Colonic mucosa (tissue), 4 donors: ENCODE measurements at regions not wholly inside any gene's neighbourhood (a gene's known extent, or its start where the extent isn't known, plus 50 kb on each side); places are given as distances from the start of the nearest gene placed in this dataset.

Experiments used
- DNase-seq: peaks from one replicate; pipeline ENCODE4 v3.0.0-alpha.2; 2020
- H3K27ac ChIP-seq: fragments of 200-600 bp; one replicate; pipeline ENCODE4 v1.8.0; 2021
- H3K27me3 ChIP-seq: fragments of 200-600 bp; one replicate; pipeline ENCODE4 v1.8.0; 2021
- H3K36me3 ChIP-seq: fragments of 200-600 bp; one replicate; pipeline ENCODE4 v1.8.0; 2021
- H3K4me1 ChIP-seq: fragments of 200-600 bp; one replicate; pipeline ENCODE4 v1.8.0; 2021; ENCODE audit warnings: mild to moderate bottlenecking
- H3K4me3 ChIP-seq: fragments of 200-600 bp; one replicate; pipeline ENCODE4 v1.8.0; 2021
- H3K9ac ChIP-seq, 2 donors: one replicate each; pipeline ENCODE4 v1.7.0; 2013; ENCODE audit warnings: control low read depth in 2 of 2, low read depth in 2 of 2, low read length in 2 of 2
- H3K9me3 ChIP-seq: fragments of 200-600 bp; one replicate; pipeline ENCODE4 v1.8.0; 2021
- intact Hi-C: fragments of 100-400 bp; cut with DNase I; formaldehyde crosslinking; loops from one replicate; pipeline ENCODE4 v1.14.1; 2022
- TF ChIP-seq, protein P1 (sequence below): fragments of 200-600 bp; IDR thresholded peaks from one replicate; pipeline ENCODE4 v1.8.0; 2022; ENCODE audit warnings: antibody characterized with exemption, mild to moderate bottlenecking
- donor health status: healthy.
- donor health status: DM: no; HTN: no; CAD: no.
- donor health status: DM: no; HTN: no; CAD: no.

DNA sequence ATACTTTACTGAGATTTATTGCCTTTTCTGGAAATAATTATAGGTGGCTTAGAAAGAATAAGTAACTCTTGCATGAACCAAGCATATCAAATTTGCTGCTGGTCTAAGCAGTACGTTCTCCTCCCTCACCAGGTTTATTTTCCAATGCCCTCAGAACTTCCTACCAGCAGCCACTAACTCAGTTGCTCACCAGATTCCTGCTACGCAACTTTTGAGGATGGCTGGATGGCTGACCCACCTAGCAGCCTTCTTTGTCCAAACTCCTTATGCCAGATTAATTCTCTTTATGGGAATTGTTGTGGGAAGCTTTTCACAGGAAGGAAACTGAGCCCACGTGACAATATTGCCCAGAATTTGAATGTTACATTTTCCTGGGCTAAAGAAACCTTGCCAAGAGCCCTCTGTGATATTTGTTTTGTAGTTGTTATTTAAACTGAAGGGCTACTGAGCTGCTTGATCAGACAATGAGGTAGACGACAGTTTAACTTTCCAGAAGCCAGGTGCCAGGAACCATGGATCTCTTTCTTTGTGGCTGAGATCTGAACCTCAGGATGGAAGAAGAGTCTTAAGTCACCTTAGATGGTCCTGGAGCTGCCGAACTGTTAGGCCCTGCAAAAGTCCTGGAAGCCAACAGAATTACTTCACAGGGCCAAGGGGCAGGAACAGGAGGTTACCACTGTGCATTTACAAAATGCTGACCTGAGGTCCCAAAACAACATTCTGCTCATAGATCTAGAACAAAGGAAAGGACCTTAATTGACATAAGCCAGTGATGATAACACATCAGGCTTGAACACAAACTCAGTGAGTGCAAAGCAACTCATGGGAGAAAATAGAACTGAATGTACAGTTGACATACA, 85.5 kb upstream of the ATP1A1 start:
- no peaks in the 10 kb centered on the region for H3K9me3 ChIP-seq
- H3K27ac ChIP-seq = no peak overlapping the region
- no peaks in the 10 kb centered on the region for H3K4me1 ChIP-seq
- H3K27me3 ChIP-seq = no peaks in the 10 kb centered on the region
- H3K4me3 ChIP-seq = no peak overlapping the region
- intact Hi-C loops = no loop called here
- TF ChIP-seq, protein P1, sequence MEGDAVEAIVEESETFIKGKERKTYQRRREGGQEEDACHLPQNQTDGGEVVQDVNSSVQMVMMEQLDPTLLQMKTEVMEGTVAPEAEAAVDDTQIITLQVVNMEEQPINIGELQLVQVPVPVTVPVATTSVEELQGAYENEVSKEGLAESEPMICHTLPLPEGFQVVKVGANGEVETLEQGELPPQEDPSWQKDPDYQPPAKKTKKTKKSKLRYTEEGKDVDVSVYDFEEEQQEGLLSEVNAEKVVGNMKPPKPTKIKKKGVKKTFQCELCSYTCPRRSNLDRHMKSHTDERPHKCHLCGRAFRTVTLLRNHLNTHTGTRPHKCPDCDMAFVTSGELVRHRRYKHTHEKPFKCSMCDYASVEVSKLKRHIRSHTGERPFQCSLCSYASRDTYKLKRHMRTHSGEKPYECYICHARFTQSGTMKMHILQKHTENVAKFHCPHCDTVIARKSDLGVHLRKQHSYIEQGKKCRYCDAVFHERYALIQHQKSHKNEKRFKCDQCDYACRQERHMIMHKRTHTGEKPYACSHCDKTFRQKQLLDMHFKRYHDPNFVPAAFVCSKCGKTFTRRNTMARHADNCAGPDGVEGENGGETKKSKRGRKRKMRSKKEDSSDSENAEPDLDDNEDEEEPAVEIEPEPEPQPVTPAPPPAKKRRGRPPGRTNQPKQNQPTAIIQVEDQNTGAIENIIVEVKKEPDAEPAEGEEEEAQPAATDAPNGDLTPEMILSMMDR = no peak
- peak; percentile 11 for DNase-seq
- H3K9ac ChIP-seq = no peak overlapping the region
- no peaks in the 10 kb centered on the region for H3K36me3 ChIP-seq

DNA sequence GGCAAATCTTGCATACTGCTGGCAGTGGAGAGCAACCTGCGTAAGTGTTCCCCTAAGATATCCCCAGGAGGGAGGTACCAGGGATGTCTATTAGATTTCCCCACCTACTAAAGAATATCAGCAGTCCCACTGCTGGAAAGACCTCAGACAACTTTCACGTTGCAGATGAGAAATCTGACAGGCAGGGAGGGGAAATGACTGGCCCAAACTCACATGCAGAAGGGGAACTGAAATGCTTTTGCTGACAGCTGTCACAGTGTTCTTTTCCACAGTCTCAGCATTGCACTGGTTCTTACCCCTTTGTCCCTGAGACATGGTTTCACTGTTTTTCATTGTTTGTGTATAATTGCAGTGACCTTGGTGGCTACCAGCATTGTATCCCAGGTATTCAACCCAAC, 84.8 kb upstream of the ATP1A1 start:
- DNase-seq = peak; percentile 6
- Histone ChIP-seq H3K36me3 (no peaks in the 10 kb centered on the region), H3K9me3 (no peaks in the 10 kb centered on the region), H3K9ac (no peak overlapping the region), H3K27me3 (no peaks in the 10 kb centered on the region), H3K4me1 (no peaks in the 10 kb centered on the region), H3K4me3 (no peak overlapping the region), H3K27ac (no peak overlapping the region)
- TF ChIP-seq, protein P1 = no peak
- intact Hi-C loops = no loop called here

DNA sequence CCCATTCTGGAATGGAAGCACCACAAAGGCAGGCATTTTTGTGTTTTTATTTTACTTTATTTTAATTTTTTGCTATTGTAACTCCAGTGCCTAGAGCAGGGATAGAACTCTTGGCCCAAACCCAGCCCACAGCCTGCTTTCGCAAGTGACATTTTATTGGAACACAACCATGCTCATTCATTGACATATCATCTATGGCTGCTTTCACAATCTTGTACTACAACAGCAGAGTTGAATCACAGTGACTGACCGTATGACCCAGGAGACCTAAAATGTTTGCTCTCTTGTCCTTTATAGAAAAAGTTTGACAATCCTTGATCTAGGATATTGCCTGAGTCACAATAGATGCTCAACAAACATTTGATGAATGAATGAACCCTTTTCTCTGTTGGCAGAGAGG, 83.9 kb upstream of the ATP1A1 start:
- intact Hi-C loops = no loop called here
- H3K9ac ChIP-seq = no peak overlapping the region
- no peak for DNase-seq

DNA sequence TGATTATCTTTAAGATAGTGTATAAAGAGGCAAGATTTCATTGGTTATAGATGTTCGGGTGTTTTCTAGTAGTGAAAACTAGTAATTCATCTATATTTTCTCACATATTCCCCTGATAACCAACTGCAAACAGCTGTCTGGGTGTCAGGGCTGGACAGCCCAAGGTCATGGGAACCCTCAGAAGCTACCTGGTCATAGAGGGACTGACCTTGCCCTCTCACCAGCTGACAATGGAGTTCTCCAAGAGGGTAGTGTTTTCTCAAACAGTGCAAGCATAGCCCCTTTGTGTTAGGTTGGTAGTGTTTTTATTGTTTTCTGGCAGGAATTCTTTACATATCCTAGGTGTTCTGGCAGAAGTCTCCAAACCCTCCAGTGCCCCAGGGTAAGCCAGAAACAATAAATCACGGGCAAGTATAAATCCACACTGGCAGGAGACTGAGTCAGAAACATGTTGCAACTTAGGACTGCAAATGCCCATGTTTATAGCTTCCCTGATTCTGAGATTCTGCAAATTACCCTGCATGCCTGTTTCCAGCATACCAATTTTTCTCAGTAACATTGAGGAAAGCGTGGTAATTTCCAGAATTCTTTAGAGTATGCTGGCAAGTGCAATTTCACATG, 82.8 kb upstream of the ATP1A1 start:
- H3K9ac ChIP-seq = no peak overlapping the region
- no peak for DNase-seq
- intact Hi-C loops = no loop called here
- H3K27me3 ChIP-seq = no peaks in the 10 kb centered on the region
- H3K4me1 ChIP-seq = no peaks in the 10 kb centered on the region
- TF ChIP-seq, protein P1 = no peak
- H3K9me3 ChIP-seq = no peaks in the 10 kb centered on the region
- no peak overlapping the region for H3K4me3 ChIP-seq
- no peaks in the 10 kb centered on the region for H3K36me3 ChIP-seq
- no peak overlapping the region for H3K27ac ChIP-seq

More for the DNA sequence above, 83.9 kb upstream of the ATP1A1 start:
- no peak overlapping the region for H3K27ac ChIP-seq
- H3K9me3 ChIP-seq = no peaks in the 10 kb centered on the region
- H3K4me3 ChIP-seq = no peak overlapping the region
- H3K36me3 ChIP-seq = no peaks in the 10 kb centered on the region
- H3K4me1 ChIP-seq = no peaks in the 10 kb centered on the region
- H3K27me3 ChIP-seq = no peaks in the 10 kb centered on the region
- TF ChIP-seq, protein P1 = no peak

DNA sequence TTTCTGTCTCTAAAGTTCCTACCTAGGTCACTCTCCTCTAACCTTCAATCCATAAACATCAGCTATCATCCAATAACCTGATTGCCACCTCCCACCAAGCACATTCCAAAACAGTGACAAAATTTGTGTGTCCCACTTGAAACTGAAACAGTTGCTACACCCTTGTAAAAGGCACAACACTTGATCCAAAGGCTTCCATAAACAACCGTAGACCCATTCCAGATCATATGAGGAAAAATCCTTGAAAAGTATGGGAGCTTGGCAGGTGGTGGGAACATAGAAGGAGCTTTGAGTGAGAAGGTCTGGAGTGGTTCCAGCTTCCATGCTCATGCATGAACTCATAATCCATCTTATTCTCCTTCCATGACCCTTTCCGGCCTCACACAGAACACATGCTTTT, 82.0 kb upstream of the ATP1A1 start:
- no peaks in the 10 kb centered on the region for H3K27me3 ChIP-seq
- H3K4me3 ChIP-seq = no peak overlapping the region
- no peak overlapping the region for H3K9ac ChIP-seq
- H3K9me3 ChIP-seq = no peaks in the 10 kb centered on the region
- no peaks in the 10 kb centered on the region for H3K4me1 ChIP-seq
- intact Hi-C loops = no loop called here
- H3K36me3 ChIP-seq = no peaks in the 10 kb centered on the region
- H3K27ac ChIP-seq = no peak overlapping the region
- TF ChIP-seq, protein P1 = no peak
- no peak for DNase-seq
